Right hindlimb (tissue), 1 donor: ENCODE measurements at regions not wholly inside any gene's neighbourhood (a gene's known extent, or its start where the extent isn't known, plus 50 kb on each side); places are given as distances from the start of the nearest gene placed in this dataset.

Experiments
- DNase-seq: peaks from one replicate; pipeline ENCODE4 v3.0.0-alpha.2; 2018

- no peak for DNase-seq
These were observed 229.5 kb downstream of the TUSC7 start for GRCh38 chr3:116939091-116939490.

GRCh38 chr3:116939550-116939949 lies 230.0 kb downstream of the TUSC7 start:
- no peak for DNase-seq

GRCh38 chr3:116940719-116941118 lies 231.1 kb downstream of the TUSC7 start:
- DNase-seq = no peak

GRCh38 chr3:116946376-116946775 lies 236.8 kb downstream of the TUSC7 start:
- DNase-seq = no peak

- DNase-seq = no peak
These were observed 237.6 kb downstream of the TUSC7 start for GRCh38 chr3:116947148-116947547.

- no peak for DNase-seq
These were observed 238.2 kb downstream of the TUSC7 start for GRCh38 chr3:116947809-116948208.

GRCh38 chr3:116950301-116951055 lies 240.9 kb downstream of the TUSC7 start:
- DNase-seq = no peak

- DNase-seq = no peak
These were observed 242.0 kb downstream of the TUSC7 start for GRCh38 chr3:116951610-116952009.

- no peak for DNase-seq
These were observed 248.7 kb downstream of the TUSC7 start for GRCh38 chr3:116958291-116958690.

GRCh38 chr3:116961106-116961505 lies 251.5 kb downstream of the TUSC7 start:
- no peak for DNase-seq

- no peak for DNase-seq
These were observed 254.2 kb downstream of the TUSC7 start for GRCh38 chr3:116963802-116964201.

- no peak for DNase-seq
These were observed 257.1 kb downstream of the TUSC7 start for GRCh38 chr3:116966649-116967048.

GRCh38 chr3:116969135-116969534 lies 259.6 kb downstream of the TUSC7 start:
- no peak for DNase-seq

- DNase-seq = no peak
These were observed 260.1 kb downstream of the TUSC7 start for GRCh38 chr3:116969646-116970045.

GRCh38 chr3:116971531-116971930 lies 262.0 kb downstream of the TUSC7 start:
- DNase-seq = no peak

GRCh38 chr3:116974702-116975101 lies 265.1 kb downstream of the TUSC7 start:
- no peak for DNase-seq

- no peak for DNase-seq
These were observed 267.9 kb downstream of the TUSC7 start for GRCh38 chr3:116977441-116977840.

GRCh38 chr3:116980099-116980498 lies 270.5 kb downstream of the TUSC7 start:
- DNase-seq = no peak

- DNase-seq = no peak
These were observed 271.5 kb downstream of the TUSC7 start for GRCh38 chr3:116981089-116981488.

- no peak for DNase-seq
These were observed 274.7 kb downstream of the TUSC7 start for GRCh38 chr3:116984301-116984700.

- DNase-seq = no peak
These were observed 284.8 kb downstream of the TUSC7 start for GRCh38 chr3:116994351-116994879.

- no peak for DNase-seq
These were observed 293.9 kb downstream of the TUSC7 start for GRCh38 chr3:117003501-117003900.

- DNase-seq = no peak
These were observed 295.7 kb downstream of the TUSC7 start for GRCh38 chr3:117005274-117005673.

- DNase-seq = no peak
These were observed 296.4 kb downstream of the TUSC7 start for GRCh38 chr3:117005911-117006522.
